Activated gamma-delta T cell (primary cell): ENCODE measurements at regions not wholly inside any gene's neighbourhood (a gene's known extent, or its start where the extent isn't known, plus 50 kb on each side); places are given as distances from the start of the nearest gene placed in this dataset.

Experiments used
- DNase-seq: peaks from one replicate; lab custom pipeline; 2025; lab: John Stamatoyannopoulos, UW

DNA sequence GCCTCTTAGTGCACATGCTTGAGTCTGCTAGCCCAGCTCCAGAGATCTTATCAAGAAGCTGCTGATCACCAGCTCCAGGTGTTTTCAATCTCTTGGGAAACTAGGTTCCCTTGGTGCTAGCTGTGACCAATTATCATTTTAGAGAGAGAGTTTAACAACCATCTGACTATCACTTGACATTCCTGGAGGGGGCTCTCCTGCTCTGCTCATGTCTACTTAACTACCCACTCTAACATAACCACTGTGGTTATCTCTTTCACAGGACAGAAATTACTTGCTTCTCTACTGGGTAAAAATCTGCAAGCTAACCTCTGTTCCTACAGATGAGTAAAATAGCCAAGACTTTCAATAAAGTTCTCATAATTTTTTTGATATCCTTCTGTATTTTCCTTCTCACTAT lies 823.4 kb upstream of the GJE1 start:
- no peak for DNase-seq

DNA sequence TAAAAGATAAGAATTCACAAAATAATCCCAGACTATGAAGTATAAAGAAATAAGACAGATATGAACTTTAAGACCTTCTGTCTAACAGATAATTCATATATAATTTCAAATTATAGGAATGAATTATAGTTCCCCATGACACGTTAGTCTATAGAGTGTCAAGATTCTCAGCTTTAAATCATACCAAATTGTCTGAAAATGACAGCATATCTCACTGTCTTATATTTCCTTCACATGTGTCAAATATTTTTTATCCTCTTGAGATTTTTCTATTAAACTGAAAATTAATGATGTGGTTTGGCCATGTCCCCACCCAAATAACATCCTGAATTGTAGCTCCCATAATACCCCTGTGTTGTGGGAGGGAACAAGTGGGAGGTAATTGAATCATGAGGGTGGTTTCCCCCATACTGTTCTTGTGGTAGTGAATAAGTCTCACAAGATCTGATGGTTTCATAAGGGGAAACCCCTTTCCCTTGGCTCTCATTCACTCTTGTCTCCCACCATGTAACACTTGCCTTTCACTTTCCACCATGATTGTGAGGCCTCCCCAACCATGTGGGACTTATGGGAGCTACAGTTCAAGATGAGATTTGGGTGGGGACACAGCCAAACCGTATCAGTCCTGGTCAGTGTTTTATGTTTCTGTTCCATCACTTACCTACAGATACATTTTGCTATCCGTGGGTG lies 825.3 kb upstream of the GJE1 start:
- no peak for DNase-seq

DNA sequence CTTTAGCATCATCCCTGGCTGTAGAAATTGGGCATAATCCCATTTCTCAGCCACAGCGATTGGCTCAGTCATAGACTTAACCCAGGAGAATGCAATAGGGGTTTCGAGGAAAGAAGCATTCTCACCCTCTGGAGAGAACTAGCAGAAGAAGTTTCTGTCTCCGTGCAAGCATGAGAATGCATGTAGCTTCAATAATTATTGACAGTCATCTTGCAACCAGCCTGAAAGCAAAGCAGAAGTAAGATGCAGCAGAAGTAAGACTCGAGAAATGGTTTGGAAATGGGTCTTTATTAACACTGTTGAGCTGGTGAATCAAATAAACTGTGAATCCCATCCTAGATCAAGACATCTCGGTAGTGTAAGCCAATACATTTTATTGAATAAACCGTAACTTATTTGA lies 828.8 kb upstream of the GJE1 start:
- DNase-seq = no peak

DNA sequence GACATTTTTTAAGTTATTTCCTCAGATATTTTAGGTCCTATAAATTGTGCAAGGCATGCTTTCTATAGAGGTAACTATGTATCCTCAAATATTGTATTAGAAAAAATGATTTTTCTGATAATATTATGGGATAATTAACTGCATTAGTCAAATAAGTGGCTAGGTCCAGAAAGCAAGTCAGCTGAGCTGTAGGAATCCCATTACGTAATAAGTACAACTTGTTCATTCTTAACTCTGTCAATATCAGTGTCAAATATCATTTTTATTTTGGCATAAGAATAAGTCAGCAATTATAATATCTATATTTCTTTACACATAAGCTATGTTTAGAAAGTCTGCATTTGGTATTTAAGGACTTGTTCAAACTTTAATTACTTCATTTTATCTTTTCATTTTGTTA lies 830.9 kb upstream of the GJE1 start:
- no peak for DNase-seq

DNA sequence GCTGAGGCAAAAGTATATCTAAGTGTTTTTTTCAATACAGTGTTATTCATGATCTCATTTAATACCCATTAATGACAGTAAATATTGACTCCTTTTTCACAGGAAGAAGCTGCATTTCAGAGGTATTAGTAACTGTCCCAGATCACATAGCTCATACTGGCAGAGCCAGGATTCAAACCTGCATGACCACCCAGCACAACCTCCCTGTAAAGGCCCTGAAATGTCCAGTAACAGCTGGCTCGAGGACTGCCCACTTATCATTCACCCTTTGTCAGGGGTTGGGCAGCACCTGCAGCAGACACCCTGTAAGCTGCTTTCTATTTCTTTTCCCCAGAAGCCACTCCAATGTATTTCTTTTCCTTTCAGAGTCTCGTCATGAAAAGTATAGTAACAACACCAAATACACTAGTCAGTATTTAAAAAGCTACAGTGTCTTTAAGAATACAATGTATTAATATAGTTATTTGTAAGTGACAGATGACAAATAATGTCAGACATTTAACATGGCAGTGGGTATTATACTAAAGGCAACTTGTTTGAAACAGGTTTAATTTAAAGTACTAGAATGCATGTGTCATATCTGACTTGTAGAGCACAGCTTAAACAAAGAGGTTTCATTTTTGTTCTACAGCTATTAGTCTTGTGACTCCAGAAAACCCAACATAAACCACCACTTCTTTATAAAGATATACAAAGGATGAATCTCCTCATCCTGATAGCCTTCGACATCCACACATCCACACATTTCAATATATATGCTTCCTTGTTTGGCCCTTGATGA lies 841.6 kb upstream of the GJE1 start:
- DNase-seq = no peak

DNA sequence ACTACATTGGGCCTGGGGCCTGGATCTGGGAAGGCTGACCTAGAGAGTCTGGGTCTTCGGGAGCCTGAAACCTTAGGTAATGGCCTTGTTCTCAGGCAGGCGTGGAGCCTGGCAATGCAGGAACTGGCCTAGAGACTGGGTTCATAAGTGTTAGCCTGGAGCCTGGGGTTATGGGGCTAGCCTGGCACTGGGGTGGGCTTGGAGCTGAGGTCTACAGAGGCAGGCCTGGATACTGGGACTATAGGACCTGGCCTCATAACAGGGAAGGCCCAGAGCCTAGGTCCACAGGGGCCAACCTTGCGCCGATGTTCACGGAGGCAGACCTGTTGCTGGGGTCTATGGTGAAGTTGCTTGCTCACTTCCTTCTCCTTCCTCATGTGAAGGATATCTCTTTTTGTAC lies 843.8 kb upstream of the GJE1 start:
- no peak for DNase-seq

DNA sequence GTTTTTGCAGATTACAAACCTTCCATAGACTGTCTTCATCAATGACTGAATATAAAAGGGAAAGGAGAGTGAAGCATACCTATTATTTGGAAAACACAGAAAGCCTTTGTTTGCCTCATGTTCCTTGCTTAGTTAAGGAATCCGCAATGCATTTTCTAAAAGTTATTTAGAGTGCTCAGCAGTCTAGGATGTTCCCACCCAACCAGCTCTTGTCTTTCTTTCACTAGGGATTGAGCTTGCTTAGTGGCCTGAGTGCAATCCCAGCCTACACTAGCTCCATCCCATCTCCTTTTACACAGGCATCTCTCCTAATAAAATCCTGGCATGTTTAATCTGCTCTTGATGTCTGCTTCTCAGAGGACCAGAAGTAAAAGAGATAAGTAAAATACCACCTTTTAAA lies 850.5 kb upstream of the GJE1 start:
- DNase-seq = no peak

DNA sequence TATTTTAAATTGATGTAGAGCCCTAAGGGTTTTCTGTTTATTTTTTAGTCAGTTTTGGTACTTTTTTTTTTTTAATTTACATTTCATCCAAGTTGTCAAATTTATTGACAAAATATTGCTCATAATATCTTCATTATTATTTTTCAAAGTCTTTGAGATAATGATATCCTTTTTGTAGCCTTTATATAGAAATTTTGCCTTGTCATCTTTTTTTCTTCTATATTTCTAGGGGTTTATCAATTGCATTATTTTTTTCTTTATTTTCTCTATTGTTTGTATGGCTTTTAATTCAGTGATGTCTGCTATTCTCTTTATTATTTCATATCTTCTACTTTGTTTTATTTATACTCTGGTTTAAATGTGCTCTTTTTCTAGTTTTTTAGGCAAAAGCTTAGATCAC lies 863.0 kb upstream of the GJE1 start:
- no peak for DNase-seq

DNA sequence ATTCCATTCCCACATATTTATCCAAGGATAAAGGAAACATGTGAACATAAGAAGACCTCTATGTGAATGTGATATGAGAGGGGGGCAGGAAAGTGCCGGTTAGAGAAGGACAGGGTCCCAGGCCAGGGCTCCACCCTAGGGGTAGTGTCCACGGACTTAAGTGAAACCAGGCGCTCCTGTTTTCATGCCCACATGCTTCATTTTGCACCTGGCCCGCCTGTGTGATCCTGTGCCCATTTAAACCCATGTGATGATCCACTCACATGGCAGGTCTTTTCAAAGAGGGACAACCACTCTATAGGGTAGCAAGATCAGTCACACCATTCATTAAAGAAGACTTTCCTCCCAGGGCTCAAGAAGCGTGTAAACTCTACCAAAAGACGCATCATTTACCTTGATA lies 865.3 kb upstream of the GJE1 start:
- DNase-seq = no peak

DNA sequence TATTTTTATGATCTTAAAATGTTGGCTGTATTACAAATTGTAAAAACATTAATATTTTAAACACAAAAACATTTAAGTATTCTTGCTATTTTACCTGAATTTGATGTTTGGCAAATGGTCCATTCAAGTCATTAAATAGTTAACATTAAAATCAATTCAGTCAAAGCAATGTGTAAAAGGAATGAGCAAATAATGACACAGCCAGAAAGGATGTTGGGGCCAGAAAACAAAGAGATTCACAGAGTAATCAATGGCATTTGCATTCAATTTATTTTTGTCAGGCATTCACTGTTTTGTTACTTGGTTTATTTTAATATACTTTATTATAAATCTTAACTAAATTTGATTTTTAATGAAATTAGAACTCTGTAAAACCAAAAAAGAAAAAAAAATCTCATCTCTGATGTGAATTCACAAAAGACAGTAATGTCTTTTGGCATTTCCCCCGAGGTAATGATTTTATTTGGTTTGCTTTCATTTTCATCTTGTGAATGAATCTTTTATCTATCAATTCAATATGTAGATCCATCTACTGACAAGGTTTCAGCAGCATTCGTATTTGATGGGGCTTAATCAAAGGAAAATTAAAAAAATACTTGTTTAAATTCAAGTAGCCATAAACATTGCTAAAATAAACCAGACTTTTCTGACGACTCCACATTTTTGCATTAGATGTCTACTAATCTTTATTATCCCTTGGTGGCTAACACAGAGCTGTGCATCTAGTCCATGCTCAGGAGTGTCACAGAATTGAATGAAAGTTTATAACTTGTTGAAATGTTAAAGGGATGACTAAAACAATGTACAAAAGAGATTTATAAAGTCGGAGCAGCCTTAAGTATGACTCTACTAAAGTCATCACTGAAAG lies 866.7 kb upstream of the GJE1 start:
- DNase-seq = no peak

DNA sequence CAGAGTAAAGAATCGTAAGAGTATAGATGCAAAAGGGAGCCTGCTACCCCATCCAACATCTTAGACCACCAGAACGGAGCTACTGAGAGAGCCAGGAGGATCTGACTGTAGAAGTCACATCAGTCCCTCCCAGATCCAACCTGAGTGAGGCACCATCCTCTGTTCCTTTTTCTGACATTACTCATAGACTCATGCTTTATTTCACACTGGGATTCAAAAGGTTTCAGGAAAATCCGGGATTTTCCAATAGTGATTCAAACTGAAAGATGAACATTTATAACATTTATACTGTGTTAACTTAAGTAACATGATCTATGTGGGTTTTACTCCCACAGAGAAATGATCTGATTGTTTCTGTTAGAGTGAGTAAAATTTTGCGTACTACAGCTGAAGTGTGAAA lies 868.6 kb upstream of the GJE1 start:
- no peak for DNase-seq

DNA sequence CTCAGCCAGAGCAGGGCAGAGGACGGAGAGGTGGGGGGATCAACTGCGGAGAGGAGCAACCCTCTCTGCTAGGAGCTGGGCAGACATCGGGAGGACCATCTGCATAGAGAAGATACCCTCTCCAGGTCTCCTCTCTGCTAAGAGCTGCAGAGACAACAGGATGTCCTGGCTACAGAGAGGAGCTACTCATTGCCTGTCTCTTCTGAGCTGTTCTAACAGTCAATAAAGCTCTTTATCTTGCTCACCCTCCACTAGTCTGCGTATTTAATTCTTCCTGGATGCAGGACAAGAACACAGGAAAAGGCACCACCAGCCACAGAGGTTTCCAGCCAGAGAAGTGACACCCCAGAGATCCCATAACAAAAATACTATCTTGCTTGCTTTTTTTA lies 871.1 kb upstream of the GJE1 start:
- DNase-seq = no peak

DNA sequence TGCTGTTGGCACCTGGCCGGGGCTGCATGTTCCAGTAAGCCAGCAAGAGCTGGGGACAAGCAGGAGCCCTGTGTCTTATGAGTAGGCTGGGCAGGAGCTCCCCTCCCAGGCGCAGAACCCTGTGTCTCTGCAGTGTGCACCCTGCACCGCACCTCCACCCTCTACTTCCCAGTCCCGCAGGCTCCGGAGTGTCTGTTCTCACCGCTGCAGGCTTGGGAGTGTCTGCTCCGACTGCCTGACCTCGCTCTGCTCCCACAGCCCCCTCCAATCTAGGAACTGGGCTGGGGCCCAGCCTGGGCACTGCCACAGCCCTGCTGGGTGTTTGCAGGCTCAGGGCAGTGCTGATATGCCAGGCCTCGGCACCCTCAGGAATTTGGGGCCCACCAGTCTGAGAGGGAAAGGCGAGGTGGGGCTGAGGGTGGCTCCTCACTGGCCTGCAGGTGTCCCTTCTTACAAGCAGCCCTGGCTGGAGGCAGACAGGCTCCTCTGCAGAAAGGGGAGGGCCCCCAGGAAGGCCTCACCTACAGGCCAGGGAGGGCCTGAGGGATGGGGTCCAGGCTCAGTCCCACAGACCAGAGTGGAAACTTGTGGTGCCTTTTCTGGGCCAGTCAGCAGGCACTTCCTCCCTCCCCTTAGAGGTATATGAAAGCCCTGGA lies 871.6 kb upstream of the GJE1 start:
- DNase-seq = no peak

DNA sequence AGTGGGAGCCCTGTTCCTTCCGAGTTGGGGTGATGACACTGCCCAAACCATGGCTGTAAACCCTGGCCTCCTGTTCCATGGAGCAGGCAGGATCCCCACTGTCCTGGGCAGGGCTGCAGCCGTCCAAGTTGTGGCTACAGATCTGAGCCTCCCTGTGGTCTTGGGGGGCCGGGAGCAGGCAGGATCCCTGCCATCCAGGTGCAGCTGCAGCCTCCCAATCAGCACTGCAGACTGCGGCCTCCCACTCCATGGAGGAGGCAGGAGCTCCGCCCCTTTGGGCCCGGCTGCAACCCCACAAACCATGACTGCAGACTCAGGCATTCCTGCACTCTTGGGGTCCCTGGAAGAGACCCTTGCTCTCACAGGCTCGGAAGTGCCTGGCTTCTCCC lies 872.1 kb upstream of the GJE1 start:
- DNase-seq = no peak

DNA sequence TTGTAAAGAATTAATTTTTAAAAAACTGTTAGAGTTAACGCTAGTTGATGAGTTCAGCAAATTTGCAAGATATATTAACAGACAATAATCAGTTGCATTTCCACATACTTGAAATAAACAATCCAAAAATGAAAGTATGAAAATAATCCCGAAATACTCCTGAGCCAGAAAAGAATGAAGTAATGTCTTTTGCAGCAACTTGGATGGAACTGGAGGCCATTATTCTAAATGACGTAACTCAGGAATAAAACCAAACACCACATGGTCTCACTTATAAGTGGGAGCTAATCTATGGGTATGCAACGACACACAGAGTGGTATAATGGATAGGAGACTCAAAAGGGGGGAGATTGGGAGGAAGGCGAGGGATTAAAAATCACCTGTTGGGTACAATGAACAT lies 872.9 kb upstream of the GJE1 start:
- no peak for DNase-seq

DNA sequence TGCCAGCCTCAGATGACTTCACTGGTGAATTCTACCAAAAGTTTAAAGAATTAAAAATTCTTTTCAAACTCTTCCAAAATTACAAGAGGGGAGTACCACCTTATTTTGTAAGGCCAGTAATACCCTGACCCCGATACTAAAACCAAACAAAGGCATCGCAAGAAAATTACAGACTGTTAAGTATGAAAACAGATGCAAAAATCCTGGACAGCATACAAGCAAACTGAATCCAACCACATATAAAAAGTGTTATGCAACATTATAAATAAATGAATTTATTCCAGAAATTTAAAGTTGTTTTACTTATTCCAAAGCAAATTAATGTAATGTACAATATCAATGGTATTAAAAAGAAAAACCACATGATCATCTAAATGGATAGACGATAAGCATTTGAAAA lies 873.6 kb upstream of the GJE1 start:
- no peak for DNase-seq

DNA sequence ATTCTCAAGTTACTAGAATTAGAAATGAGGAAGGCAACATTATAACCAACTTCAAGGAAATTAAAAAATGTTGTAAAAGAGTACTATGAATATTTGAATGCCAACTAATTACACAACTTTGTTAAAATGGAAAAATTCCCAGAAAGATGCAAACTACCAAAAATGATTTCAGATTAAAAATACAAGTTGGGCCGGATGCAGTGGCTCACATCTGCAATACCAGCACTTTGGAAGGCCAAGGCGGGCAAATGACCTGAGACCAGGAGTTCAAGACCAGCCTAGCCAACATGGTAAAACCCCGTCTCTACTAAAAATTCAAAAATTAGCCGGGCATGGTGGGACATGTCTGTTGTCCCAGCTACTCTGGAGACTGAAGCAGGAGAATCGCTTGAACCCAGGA lies 874.2 kb upstream of the GJE1 start:
- no peak for DNase-seq

DNA sequence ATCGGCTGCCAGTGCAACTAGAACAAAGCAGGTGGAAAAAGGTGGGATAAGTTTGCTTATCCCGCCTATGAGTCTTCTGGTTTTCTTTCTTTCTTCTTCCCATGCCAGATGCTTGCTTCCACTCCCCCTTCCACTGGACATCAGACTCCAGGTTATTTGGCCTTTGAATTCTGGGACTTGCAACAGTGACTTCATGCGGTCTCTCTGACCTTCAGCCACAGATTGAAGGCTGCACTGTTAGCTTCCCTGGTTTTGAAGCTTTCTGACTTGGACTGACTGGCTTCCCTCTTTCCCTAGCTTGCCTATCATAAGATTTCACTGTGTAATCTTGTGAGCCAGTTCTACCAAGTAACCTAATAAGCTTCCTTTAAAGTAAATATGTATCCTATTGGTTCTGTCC lies 878.4 kb upstream of the GJE1 start:
- DNase-seq = no peak

DNA sequence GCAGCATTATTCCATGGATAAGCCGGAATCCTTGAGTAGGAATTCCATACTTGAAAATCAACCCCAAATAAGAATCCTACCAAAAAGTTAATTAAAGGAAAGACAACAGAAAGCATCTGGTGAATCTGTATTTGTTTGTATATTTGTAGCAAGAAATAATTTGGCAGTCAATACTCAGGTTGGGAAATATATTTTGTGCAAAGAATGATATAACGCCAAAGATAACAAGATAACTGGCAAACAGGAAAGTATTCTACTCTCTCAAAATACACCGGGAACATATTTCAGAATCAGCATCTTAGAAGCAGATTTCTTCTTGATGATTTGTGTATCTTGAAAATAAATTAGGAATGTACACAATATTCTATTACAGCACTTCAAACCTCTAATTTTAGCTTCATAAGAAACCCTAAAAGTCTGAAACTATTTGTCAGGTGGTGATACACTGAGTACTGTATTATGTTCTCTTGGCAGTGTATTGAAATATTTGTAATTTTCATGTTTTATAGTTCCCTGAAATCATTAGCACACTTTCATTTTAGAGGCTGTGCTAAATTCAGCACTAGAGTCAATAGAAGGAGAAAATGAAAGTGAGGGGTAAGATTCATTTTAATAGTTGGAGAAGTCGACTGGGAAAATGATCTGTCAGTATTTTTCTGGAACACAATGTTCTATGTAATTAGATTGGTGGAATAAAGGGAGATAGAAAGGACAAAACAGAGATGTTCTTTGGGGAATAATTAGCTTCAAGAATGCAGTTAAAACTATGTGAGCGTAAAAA lies 879.7 kb upstream of the GJE1 start:
- no peak for DNase-seq

DNA sequence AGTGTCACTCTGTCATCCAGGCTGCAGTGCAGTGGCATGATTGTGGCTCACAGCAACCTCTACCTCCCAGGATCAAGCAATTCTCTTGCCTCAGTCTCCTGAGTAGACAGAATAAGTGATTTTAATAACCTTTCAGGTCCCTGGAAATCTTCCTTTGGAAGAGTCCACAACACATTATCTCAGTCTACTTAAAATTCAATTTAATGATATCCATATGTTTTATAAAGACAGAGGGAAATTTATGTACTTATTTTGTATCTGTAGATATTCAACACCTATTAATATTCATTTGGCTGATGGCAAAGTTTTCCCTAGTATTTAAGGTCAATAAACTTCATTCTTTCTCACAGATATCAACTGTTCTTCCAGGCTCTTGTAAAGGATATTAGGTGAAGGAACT lies 881.4 kb upstream of the GJE1 start:
- no peak for DNase-seq

DNA sequence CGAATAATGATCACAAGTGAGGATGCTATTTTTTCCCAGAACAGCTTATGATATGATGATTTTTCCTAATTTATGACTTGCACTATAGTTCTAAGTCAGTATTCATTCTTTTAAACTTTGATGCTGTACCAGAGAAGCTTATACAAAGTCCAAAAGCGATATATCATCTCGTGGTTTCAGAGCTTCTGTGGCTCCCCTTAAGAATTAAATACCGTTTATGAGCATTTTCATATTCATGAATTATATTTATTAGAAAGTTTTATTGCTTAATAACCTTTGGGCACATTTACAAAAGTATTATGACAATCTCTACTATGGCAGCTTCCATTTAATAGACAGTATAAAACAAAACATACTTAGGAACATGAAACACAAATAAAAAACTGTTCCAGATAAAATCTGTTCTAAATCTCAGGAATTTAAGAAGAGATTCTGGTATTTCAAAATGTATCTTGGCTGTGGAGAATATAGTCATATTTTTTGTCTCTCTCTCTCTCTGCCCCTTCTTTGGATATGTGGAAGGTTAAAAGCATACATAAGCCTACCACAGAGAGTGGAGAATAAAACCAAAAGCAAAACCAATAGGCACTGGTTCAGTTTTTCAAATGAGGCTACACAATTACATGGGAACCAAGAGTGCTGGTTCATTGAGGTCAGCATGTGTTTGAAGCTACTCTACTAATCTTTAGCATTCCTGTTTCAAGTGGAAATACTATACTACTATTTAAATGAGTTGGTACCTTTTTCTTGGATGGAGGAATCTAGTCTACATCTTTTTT lies 884.5 kb upstream of the GJE1 start:
- DNase-seq = no peak
